Naive thymus-derived CD4-positive, alpha-beta T cell (primary cell): ENCODE measurements at regions not wholly inside any gene's neighbourhood (a gene's known extent, or its start where the extent isn't known, plus 50 kb on each side); places are given as distances from the start of the nearest gene placed in this dataset.
"Not testable (repeated sequence)": the region's sequence is repeated elsewhere in the genome, so short reads cannot be mapped to it uniquely, and the experiment has no call there.

Experiments used
- ATAC-seq: fragments of 150-1000 bp; cut with Tn5 transposase; 2 replicates; pipeline ENCODE4 v1.10.0; 2021; ENCODE audit warnings: mild to moderate bottlenecking, moderate library complexity
- CTCF ChIA-PET: fragments of 350-600 bp; sonication (Branson Sonifier 250); formaldehyde crosslinking; loops from one replicate; lab custom pipeline; 2021; ENCODE audit warnings: antibody characterized with exemption; lab: Charles Lee
- POLR2A ChIA-PET: fragments of 350-600 bp; sonication (Branson Sonifier 250); formaldehyde crosslinking; loops from one replicate; lab custom pipeline; 2021; ENCODE audit warnings: antibody characterized with exemption, inconsistent platforms; lab: Charles Lee
- DNase-seq, 9 donors: peaks; one replicate each; pipeline versions ENCODE4 v3.0.0 to v3.0.0-alpha.2; 2020 to 2022; ENCODE audit warnings: mixed read lengths in 1 of 9
- H3K27ac ChIP-seq: one replicate; pipeline ENCODE4 v1.7.0; 2013; ENCODE audit warnings: mild to moderate bottlenecking, low read depth, low read length, moderate library complexity
- H3K27me3 ChIP-seq, 2 donors: one replicate each; pipeline ENCODE4 v1.7.0; 2013; ENCODE audit warnings: low read length in 2 of 2, mild to moderate bottlenecking in 2 of 2, moderate library complexity in 2 of 2; ENCODE audit not compliant: control insufficient read depth in 2 of 2, insufficient read depth in 2 of 2
- H3K36me3 ChIP-seq, 3 experiments: 1 replicate in 2 of 3; 2 replicates in 1 of 3; pipeline ENCODE4 v1.7.0; 2013; ENCODE audit warnings: low read length in 3 of 3, mild to moderate bottlenecking in 3 of 3, moderate library complexity in 1 of 3; ENCODE audit not compliant: insufficient read depth in 3 of 3, control insufficient read depth in 2 of 3
- H3K4me1 ChIP-seq, 2 donors: one replicate each; pipeline ENCODE4 v1.7.0; 2013; ENCODE audit warnings: low read length in 2 of 2, mild to moderate bottlenecking in 2 of 2, moderate library complexity in 1 of 2; ENCODE audit not compliant: control insufficient read depth in 2 of 2, insufficient read depth in 2 of 2
- H3K4me3 ChIP-seq: 2 replicates; pipeline ENCODE4 v1.7.0; 2013; ENCODE audit warnings: mild to moderate bottlenecking, low read length
- H3K9me3 ChIP-seq, 3 experiments: 1 replicate in 2 of 3; 2 replicates in 1 of 3; pipeline ENCODE4 v1.7.0; 2013; ENCODE audit warnings: low read length in 3 of 3; ENCODE audit not compliant: control insufficient read depth in 2 of 3
- H3K27ac Mint-ChIP-seq, 9 donors: one replicate each; pipeline ENCODE4 v1.8.0; 2020 to 2022; ENCODE audit warnings: mixed read lengths in 9 of 9, mild to moderate bottlenecking in 8 of 9, moderate library complexity in 5 of 9, inconsistent platforms in 2 of 9
- H3K27me3 Mint-ChIP-seq, 5 donors: one replicate each; pipeline ENCODE4 v1.8.0; 2021 to 2022; ENCODE audit warnings: mixed read lengths in 5 of 5, mild to moderate bottlenecking in 1 of 5
- H3K36me3 Mint-ChIP-seq, 5 donors: one replicate each; pipeline ENCODE4 v1.8.0; 2020 to 2022; ENCODE audit warnings: mixed read lengths in 5 of 5, mild to moderate bottlenecking in 3 of 5, inconsistent platforms in 1 of 5
- H3K4me1 Mint-ChIP-seq, 7 donors: one replicate each; pipeline ENCODE4 v1.8.0; 2020 to 2022; ENCODE audit warnings: mixed read lengths in 7 of 7, mild to moderate bottlenecking in 3 of 7, inconsistent platforms in 1 of 7
- H3K4me3 Mint-ChIP-seq, 10 donors: one replicate each; pipeline ENCODE4 v1.8.0; 2020 to 2022; ENCODE audit warnings: mild to moderate bottlenecking in 10 of 10, mixed read lengths in 10 of 10, moderate library complexity in 6 of 10, inconsistent platforms in 2 of 10
- H3K9me3 Mint-ChIP-seq, 11 donors: one replicate each; pipeline ENCODE4 v1.8.0; 2020 to 2022; ENCODE audit warnings: mixed read lengths in 11 of 11, mild to moderate bottlenecking in 4 of 11, inconsistent platforms in 1 of 11, moderate library complexity in 1 of 11
- intact Hi-C, 2 donors: fragments of 100-400 bp; cut with micrococcal nuclease; formaldehyde crosslinking; loops; one replicate each; pipeline ENCODE4 v1.15.1; 2023

GRCh38 chr15:19973718-19974117, 567.9 kb downstream of the GOLGA6L6 start:
- H3K4me3 Mint-ChIP-seq, result no peak overlapping the region
- no peaks in the 10 kb centered on the region for H3K36me3 ChIP-seq
- H3K27me3 ChIP-seq, result no peaks in the 10 kb centered on the region
- H3K27ac Mint-ChIP-seq, result no peak overlapping the region
- H3K4me3 ChIP-seq, result no peak overlapping the region
- H3K36me3 Mint-ChIP-seq, result no peaks in the 10 kb centered on the region
- no peak overlapping the region for H3K27ac ChIP-seq
- peaks cover 0 to 13% (median 0%) of the 10 kb centered on the region in 7 donors for H3K4me1 Mint-ChIP-seq
- ATAC-seq, result no peak
- DNase-seq, result no peak
- no peaks in the 10 kb centered on the region for H3K4me1 ChIP-seq
- ChIA-PET CTCF (no interaction called here), POLR2A (no interaction called here)
- no peaks in the 10 kb centered on the region for H3K9me3 ChIP-seq
- H3K9me3 Mint-ChIP-seq, result peaks cover 0 to 15% (median 2%) of the 10 kb centered on the region in 11 donors
- intact Hi-C loops, result no loop called here
- peaks cover 0 to 4% (median 0%) of the 10 kb centered on the region in 5 donors for H3K27me3 Mint-ChIP-seq

GRCh38 chr15:19972582-19972981, 569.0 kb downstream of the GOLGA6L6 start:
- H3K27ac Mint-ChIP-seq, H3K9me3 ChIP-seq, H3K27me3 ChIP-seq, intact Hi-C loops, H3K4me1 ChIP-seq, CTCF ChIA-PET, H3K4me3 ChIP-seq, H3K27me3 Mint-ChIP-seq, H3K27ac ChIP-seq, ATAC-seq, POLR2A ChIA-PET, H3K36me3 ChIP-seq, H3K36me3 Mint-ChIP-seq, DNase-seq: not testable (repeated sequence)
- H3K9me3 Mint-ChIP-seq, result peaks cover 0 to 17% (median under 1%) of the 10 kb centered on the region in 11 donors
- peaks cover 0 to 13% (median 0%) of the 10 kb centered on the region in 7 donors for H3K4me1 Mint-ChIP-seq
- peak overlapping the region in 1 of 10 donors; percentile 4 for H3K4me3 Mint-ChIP-seq

- H3K4me3 ChIP-seq, DNase-seq, H3K4me3 Mint-ChIP-seq, ATAC-seq, H3K27me3 Mint-ChIP-seq, H3K27ac ChIP-seq, H3K4me1 Mint-ChIP-seq, H3K36me3 ChIP-seq, POLR2A ChIA-PET, CTCF ChIA-PET, H3K4me1 ChIP-seq, H3K9me3 ChIP-seq, H3K27ac Mint-ChIP-seq, H3K36me3 Mint-ChIP-seq, intact Hi-C loops, H3K27me3 ChIP-seq: not testable (repeated sequence)
- H3K9me3 Mint-ChIP-seq, result peaks cover 0 to 27% (median 3%) of the 10 kb centered on the region in 11 donors
Measured at GRCh38 chr15:19965574-19965973, 576.0 kb downstream of the GOLGA6L6 start.

GRCh38 chr15:19964480-19964879, 577.1 kb downstream of the GOLGA6L6 start:
- H3K9me3 ChIP-seq, intact Hi-C loops, H3K27ac ChIP-seq, H3K4me3 Mint-ChIP-seq, DNase-seq, H3K4me1 Mint-ChIP-seq, H3K36me3 ChIP-seq, H3K27me3 ChIP-seq, H3K4me1 ChIP-seq, H3K4me3 ChIP-seq, ATAC-seq, H3K27me3 Mint-ChIP-seq, CTCF ChIA-PET, POLR2A ChIA-PET, H3K36me3 Mint-ChIP-seq: not testable (repeated sequence)
- H3K27ac Mint-ChIP-seq, result peak overlapping the region in 1 of 9 donors; percentile 12
- peaks cover 0 to 33% (median 7%) of the 10 kb centered on the region in 11 donors for H3K9me3 Mint-ChIP-seq

- Histone ChIP-seq H3K4me1 (no peaks in the 10 kb centered on the region), H3K27ac (no peak overlapping the region), H3K4me3 (no peak overlapping the region), H3K36me3 (no peaks in the 10 kb centered on the region), H3K27me3 (no peaks in the 10 kb centered on the region), H3K9me3 (no peaks in the 10 kb centered on the region)
- CTCF ChIA-PET, result no interaction called here
- Mint-ChIP-seq H3K4me1 (no peaks in the 10 kb centered on the region), H3K4me3 (no peak overlapping the region), H3K27me3 (no peaks in the 10 kb centered on the region), H3K9me3 (peaks cover 2 to 36% (median 12%) of the 10 kb centered on the region in 11 donors), H3K36me3 (no peaks in the 10 kb centered on the region), H3K27ac (no peak overlapping the region)
- POLR2A ChIA-PET, result no interaction called here
- DNase-seq (no peak), ATAC-seq (no peak)
- intact Hi-C loops, result no loop called here
Measured at GRCh38 chr15:19956124-19956796, 585.3 kb downstream of the GOLGA6L6 start.

- Mint-ChIP-seq H3K27me3 (peaks cover 0 to 29% (median 15%) of the 10 kb centered on the region in 5 donors), H3K9me3 (peaks cover 0 to 27% (median 11%) of the 10 kb centered on the region in 11 donors), H3K4me3 (no peak overlapping the region), H3K36me3 (peaks cover 0 to 1% (median 0%) of the 10 kb centered on the region in 5 donors), H3K27ac (no peak overlapping the region), H3K4me1 (no peaks in the 10 kb centered on the region)
- Histone ChIP-seq H3K27me3 (no peaks in the 10 kb centered on the region), H3K4me1 (no peaks in the 10 kb centered on the region), H3K27ac (no peak overlapping the region), H3K36me3 (no peaks in the 10 kb centered on the region), H3K9me3 (no peaks in the 10 kb centered on the region), H3K4me3 (no peak overlapping the region)
- ChIA-PET CTCF (no interaction called here), POLR2A (no interaction called here)
- intact Hi-C loops, result no loop called here
- ATAC-seq (no peak), DNase-seq (no peak)
Measured at GRCh38 chr15:19944261-19944888, 597.2 kb downstream of the GOLGA6L6 start.

- peaks cover 0 to 25% (median 11%) of the 10 kb centered on the region in 11 donors for H3K9me3 Mint-ChIP-seq
- H3K36me3 Mint-ChIP-seq, result peaks cover 0 to 1% (median 0%) of the 10 kb centered on the region in 5 donors
- no peak for DNase-seq
- no peak overlapping the region for H3K4me3 ChIP-seq
- POLR2A ChIA-PET, result no interaction called here
- H3K27ac Mint-ChIP-seq, result no peak overlapping the region
- no peak overlapping the region for H3K4me3 Mint-ChIP-seq
- no peak for ATAC-seq
- intact Hi-C loops, result no loop called here
- H3K36me3 ChIP-seq, result no peaks in the 10 kb centered on the region
- no peaks in the 10 kb centered on the region for H3K4me1 ChIP-seq
- no peaks in the 10 kb centered on the region for H3K27me3 ChIP-seq
- CTCF ChIA-PET, result no interaction called here
- no peaks in the 10 kb centered on the region for H3K9me3 ChIP-seq
- H3K4me1 Mint-ChIP-seq, result no peaks in the 10 kb centered on the region
- H3K27me3 Mint-ChIP-seq, result peaks cover 0 to 29% (median 13%) of the 10 kb centered on the region in 5 donors
- no peak overlapping the region for H3K27ac ChIP-seq
Measured at GRCh38 chr15:19943515-19943914, 598.1 kb downstream of the GOLGA6L6 start.
